DMS 273 (cell line): ENCODE measurements at regions not wholly inside any gene's neighbourhood (a gene's known extent, or its start where the extent isn't known, plus 50 kb on each side); places are given as distances from the start of the nearest gene placed in this dataset.
"Not testable (repeated sequence)": the region's sequence is repeated elsewhere in the genome, so short reads cannot be mapped to it uniquely, and the experiment has no call there.

Experiments used
- DNase-seq: peaks from one replicate; lab custom pipeline; 2025; ENCODE audit not compliant: unreplicated experiment; lab: John Stamatoyannopoulos, UW

GRCh38 chr10:32143302-32143847 is 87.2 kb upstream of the KIF5B start:
- DNase-seq: no peak

DNA sequence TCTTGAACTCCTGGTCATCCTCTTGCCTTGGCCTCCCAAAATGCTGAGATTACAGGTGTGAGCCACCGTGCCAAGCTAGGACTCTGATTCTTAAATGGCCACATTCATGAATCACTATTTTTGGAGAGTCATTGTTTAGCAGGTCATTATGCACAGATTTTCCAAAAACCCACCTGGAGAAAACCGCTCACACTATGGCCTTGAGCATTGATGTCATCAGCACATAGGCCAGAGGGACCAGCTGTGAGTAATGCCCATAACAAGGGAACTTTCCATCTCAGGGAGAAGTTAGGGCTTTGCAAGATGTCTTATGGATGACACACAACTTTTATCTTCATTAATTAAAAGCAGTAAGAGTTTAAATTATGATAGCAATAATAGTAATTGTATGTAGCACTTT is 86.4 kb upstream of the KIF5B start:
- DNase-seq: no peak

DNA sequence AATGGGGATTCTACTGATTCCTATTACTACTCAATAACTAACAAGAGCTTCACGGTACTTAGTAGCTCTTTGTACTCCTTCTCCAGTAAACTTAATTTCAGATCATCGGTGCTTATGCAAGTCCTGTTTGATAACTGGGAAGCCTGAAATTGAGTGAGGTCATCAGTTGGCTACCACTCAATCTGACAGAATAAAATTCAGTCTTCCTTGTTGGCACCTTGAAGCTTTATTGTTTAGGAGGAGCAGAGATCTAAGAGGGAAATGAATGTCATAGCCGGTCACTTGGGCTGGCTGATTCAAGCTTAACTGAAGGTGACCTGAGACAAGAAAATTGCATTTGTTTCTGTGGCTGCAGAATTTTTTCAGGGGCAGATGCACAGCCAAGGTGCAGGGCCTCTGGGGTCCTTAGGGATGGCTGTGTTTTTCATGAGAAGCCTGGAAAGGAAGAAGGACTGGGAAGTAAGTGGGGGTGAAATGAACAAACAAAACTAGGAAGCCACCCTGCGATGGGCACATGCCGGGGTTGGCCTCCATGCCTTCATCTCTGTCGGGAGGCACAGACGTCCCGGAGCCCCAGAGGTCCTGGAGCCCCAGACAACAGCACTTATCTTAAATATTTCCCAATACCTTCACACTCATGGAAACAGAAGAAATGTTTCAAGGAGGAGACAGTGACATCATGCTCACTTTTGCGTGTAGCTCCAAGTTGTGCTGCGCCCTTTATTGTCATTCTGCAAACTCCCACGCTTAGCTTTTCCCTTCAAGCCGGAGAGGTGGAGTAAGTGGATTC is 85.0 kb upstream of the KIF5B start:
- no peak for DNase-seq

GRCh38 chr10:32140403-32140802 is 84.2 kb upstream of the KIF5B start:
- DNase-seq: no peak

DNA sequence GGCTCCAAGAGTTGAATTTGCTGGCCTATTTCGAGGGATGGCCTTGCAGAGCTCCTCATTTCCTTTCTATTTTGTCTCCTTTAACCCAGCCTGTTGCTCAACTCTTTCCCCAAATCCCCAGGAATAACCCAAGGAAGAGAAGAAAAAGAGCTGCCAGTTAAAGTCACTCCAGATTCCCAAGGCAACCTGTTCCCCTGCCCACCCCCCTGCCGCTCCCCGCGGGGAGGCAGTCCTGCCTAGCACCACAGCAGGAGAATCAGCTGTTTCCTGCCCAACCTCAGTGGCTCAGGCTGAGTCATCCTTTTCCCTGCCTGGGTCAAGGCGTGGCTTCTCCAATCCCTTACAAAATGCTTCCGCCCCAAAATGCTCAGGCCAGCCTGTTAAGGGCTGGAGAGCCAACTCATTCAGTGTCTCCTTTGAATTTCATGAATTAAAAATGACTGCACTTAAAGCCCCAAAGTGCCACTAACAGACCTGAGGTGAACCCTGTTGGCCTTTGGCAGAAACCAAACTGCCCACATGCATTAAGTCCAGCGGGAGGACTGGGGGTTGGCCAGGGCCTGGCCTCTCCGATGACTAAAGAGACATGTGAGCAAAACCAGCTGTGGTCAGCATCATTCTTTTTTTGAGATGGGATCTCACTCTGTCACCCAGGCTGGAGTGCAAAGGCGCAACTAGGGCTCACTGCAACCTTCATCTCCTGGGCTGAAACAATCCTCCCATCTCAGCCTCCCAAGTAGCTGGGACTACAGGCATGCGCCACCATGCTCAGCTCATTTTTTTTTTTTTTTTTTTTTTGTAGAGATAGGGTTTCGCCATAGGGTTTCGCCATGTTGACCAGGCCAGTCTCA is 83.2 kb upstream of the KIF5B start:
- peak; percentile 81 for DNase-seq

- not testable (repeated sequence) for DNase-seq
These were observed 80.7 kb upstream of the KIF5B start for GRCh38 chr10:32136927-32137326.

- DNase-seq: not testable (repeated sequence)
These were observed 79.6 kb upstream of the KIF5B start for GRCh38 chr10:32135796-32136195.

DNA sequence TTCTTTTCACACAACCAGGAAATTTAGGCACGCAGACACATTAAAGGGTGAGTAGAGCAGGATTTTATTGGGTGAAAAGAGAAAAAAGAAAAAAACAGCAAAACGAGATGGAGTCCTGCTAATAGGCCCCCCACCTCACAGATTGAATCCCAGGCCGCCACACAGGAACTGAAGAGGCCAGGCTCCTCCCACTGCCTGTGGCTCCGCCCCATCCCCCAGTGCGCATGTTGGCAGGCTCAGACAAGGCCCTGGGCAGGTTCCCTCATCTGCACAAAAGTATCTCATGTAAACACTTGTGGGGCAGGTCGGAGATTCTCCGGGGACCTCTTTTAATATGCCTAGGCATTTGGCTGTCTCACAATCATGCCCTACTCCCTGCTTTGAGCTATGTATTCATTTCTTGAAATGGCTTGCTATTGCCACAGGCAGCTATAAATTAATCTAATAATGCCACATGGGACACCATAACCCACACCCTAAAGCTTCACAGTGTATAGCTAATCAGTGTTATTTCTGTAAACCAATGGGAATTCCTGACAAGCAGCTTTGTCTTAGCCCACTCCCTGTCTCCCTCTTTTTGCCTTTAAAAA is 76.2 kb upstream of the KIF5B start:
- DNase-seq: no peak

DNA sequence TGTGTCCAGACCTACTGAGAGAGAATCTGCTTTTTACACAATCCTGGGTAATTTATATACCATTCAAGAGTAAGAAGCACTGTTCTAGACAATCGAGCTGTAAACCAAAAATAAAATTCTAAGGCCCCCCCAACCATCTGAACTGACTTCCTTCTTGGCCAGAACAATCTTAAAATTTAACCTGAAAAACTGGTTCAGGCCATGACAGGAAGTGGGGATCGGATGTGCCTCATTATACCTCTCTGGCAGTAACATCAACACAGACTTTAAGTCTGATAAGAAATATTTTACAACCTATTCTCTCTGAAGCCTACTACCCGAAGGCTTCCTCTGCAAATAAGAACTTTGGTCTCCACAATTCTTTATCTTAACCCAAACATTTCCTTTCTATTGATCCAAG is 75.2 kb upstream of the KIF5B start:
- DNase-seq: no peak

DNA sequence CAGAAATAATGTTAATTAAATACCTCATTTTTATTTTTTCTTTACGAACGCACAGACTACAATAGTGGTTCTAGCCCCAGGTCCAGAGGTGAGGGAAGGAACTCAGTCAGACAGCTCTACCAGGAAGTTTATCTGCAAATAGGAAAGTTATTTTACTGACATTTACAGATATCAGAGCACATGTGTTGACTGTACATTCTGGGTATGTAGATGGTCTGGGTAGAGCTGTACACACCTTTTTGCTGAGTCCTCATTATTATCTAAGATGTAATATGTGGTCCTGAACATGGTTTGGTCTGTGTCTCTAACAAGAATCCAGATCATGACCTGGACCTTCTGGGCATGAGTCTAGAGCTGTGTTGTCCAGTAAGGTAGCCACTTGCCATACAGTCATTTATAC is 74.6 kb upstream of the KIF5B start:
- no peak for DNase-seq

GRCh38 chr10:32125023-32125422 is 68.8 kb upstream of the KIF5B start:
- DNase-seq: no peak

DNA sequence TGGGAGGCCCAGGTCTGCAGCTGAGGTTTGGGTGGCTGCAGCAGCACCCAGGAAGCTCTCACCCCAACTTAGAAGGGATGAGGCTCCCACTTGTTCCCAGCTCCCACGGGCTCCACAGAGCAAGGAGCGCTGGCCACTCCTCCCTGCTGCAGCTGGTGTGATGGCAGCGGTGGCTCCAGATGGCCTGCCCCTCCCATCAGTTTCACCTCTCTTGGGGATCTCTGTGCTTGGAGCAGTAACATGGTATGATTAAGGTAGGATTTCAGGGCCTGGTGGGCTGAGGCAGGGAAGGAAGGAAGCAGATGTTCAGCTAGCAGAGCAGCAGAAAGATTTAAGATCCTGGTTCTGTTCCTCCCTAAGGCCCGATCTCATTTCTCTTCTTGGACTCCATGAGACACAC is 66.8 kb upstream of the KIF5B start:
- DNase-seq: peak; percentile 76

GRCh38 chr10:32121648-32122047 is 65.4 kb upstream of the KIF5B start:
- DNase-seq: no peak

- DNase-seq: no peak
These were observed 63.9 kb upstream of the KIF5B start for GRCh38 chr10:32120147-32120546.

- DNase-seq: no peak
These were observed 58.3 kb upstream of the KIF5B start for GRCh38 chr10:32114508-32114907.

- no peak for DNase-seq
These were observed 55.8 kb upstream of the KIF5B start for GRCh38 chr10:32112055-32112454.

DNA sequence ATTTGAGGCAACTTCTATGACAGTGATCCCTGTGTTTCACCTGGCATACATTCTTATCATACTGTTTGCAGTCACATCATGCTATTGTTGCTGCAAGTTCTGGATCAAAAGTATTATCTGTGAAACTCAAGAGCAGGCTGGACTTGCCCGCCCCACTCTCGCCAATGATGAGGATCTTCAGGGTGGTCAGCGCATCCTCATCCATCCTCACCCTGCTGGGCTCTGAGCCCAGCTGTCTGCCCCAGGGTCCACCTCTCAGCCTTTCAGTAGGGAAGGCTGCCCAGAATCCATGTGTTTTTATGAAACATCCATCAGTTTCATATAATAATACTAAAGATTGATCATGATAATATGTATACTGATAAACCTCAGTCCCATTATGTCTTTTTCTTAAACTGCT is 55.4 kb upstream of the KIF5B start:
- DNase-seq: no peak

GRCh38 chr10:32110790-32111189 is 54.6 kb upstream of the KIF5B start:
- no peak for DNase-seq

- no peak for DNase-seq
These were observed 53.4 kb upstream of the KIF5B start for GRCh38 chr10:32109603-32110002.
